ENCODE measurements at regions not wholly inside any gene's neighbourhood (a gene's known extent, or its start where the extent isn't known, plus 50 kb on each side); places are given as distances from the start of the nearest gene placed in this dataset.

GRCh38 chr15:58271410-58271809 lies 133.2 kb downstream of the AQP9 start:
- no peak for DNase-seq

GRCh38 chr15:58273104-58273503 lies 134.9 kb downstream of the AQP9 start:
- no peak for DNase-seq

- no peak for DNase-seq
These were observed 136.7 kb downstream of the AQP9 start for GRCh38 chr15:58274885-58275284.

GRCh38 chr15:58275785-58276184 lies 137.6 kb downstream of the AQP9 start:
- DNase-seq: no peak

- DNase-seq: no peak
These were observed 138.7 kb downstream of the AQP9 start for GRCh38 chr15:58276924-58277323.

GRCh38 chr15:58277333-58277732 lies 139.2 kb downstream of the AQP9 start:
- no peak for DNase-seq

GRCh38 chr15:58279106-58279505 lies 140.9 kb downstream of the AQP9 start:
- DNase-seq: no peak

GRCh38 chr15:58279654-58280053 lies 141.5 kb downstream of the AQP9 start:
- no peak for DNase-seq

- DNase-seq: no peak
These were observed 144.0 kb downstream of the AQP9 start for GRCh38 chr15:58282060-58282708.

GRCh38 chr15:58283302-58283701 lies 145.1 kb downstream of the AQP9 start:
- no peak for DNase-seq

GRCh38 chr15:58284293-58284692 lies 146.1 kb downstream of the AQP9 start:
- DNase-seq: no peak

- no peak for DNase-seq
These were observed 146.4 kb upstream of the LIPC start for GRCh38 chr15:58285212-58285920.

- no peak for DNase-seq
These were observed 145.9 kb upstream of the LIPC start for GRCh38 chr15:58285921-58286278.

GRCh38 chr15:58286523-58286922 lies 145.3 kb upstream of the LIPC start:
- no peak for DNase-seq

- no peak for DNase-seq
These were observed 143.9 kb upstream of the LIPC start for GRCh38 chr15:58287891-58288290.

GRCh38 chr15:58288592-58288991 lies 143.2 kb upstream of the LIPC start:
- DNase-seq: no peak

GRCh38 chr15:58291848-58292247 lies 139.9 kb upstream of the LIPC start:
- DNase-seq: no peak

GRCh38 chr15:58292751-58293175 lies 139.0 kb upstream of the LIPC start:
- DNase-seq: no peak

- DNase-seq: no peak
These were observed 137.9 kb upstream of the LIPC start for GRCh38 chr15:58293622-58294550.

- DNase-seq: no peak
These were observed 137.0 kb upstream of the LIPC start for GRCh38 chr15:58294681-58295254.

GRCh38 chr15:58295637-58296215 lies 136.1 kb upstream of the LIPC start:
- DNase-seq: no peak

GRCh38 chr15:58296276-58296675 lies 135.5 kb upstream of the LIPC start:
- no peak for DNase-seq

- DNase-seq: no peak
These were observed 134.2 kb upstream of the LIPC start for GRCh38 chr15:58297639-58298038.

Data from activated naive CD4-positive, alpha-beta T cell treated with Interleukin-2 at 50 U/mL for 16 hours (primary cell).